ENCODE measurements at regions not wholly inside any gene's neighbourhood (a gene's known extent, or its start where the extent isn't known, plus 50 kb on each side); places are given as distances from the start of the nearest gene placed in this dataset.

GRCh38 chr14:71625891-71626701, 306.1 kb upstream of the RGS6 start:
- H3K27ac Mint-ChIP-seq = no peak overlapping the region
- no peaks in the 10 kb centered on the region for H3K27me3 Mint-ChIP-seq (ENCODE audit: low read depth)
- TF ChIP-seq TP53 (CRISPR knock-in tag; IDR thresholded peaks at IDR 0.05) (no peak), HMGA2 (CRISPR knock-in tag; IDR thresholded peaks at IDR 0.05) (no peak), FOXK1 (CRISPR knock-in tag; IDR thresholded peaks at IDR 0.05) (no peak), ZNF317 (CRISPR knock-in tag; IDR thresholded peaks at IDR 0.05; ENCODE audit: borderline replicate concordance, low read depth) (no peak), ELF4 (CRISPR knock-in tag; IDR thresholded peaks at IDR 0.05; ENCODE audit: low read depth) (no peak), GRHL2 (CRISPR knock-in tag; IDR thresholded peaks at IDR 0.05; ENCODE audit: insufficient replicate concordance, severe bottlenecking) (no peak), ZNF121 (CRISPR knock-in tag; IDR thresholded peaks at IDR 0.05) (no peak), ETV6 (CRISPR knock-in tag; IDR thresholded peaks at IDR 0.05) (no peak), ZBTB21 (CRISPR knock-in tag; IDR thresholded peaks at IDR 0.05; ENCODE audit: borderline replicate concordance) (no peak), E2F4 (CRISPR knock-in tag; IDR thresholded peaks at IDR 0.05; ENCODE audit: borderline replicate concordance, low read depth) (no peak), ATF3 (CRISPR knock-in tag; conservative IDR thresholded peaks at IDR 0.05) (no peak), CREM (CRISPR knock-in tag; IDR thresholded peaks at IDR 0.05) (no peak)
- TF ChIP-seq, protein P1, sequence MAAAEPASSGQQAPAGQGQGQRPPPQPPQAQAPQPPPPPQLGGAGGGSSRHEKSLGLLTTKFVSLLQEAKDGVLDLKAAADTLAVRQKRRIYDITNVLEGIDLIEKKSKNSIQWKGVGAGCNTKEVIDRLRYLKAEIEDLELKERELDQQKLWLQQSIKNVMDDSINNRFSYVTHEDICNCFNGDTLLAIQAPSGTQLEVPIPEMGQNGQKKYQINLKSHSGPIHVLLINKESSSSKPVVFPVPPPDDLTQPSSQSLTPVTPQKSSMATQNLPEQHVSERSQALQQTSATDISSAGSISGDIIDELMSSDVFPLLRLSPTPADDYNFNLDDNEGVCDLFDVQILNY (CRISPR knock-in tag; IDR thresholded peaks at IDR 0.05) = no peak
- TF ChIP-seq, protein P2, sequence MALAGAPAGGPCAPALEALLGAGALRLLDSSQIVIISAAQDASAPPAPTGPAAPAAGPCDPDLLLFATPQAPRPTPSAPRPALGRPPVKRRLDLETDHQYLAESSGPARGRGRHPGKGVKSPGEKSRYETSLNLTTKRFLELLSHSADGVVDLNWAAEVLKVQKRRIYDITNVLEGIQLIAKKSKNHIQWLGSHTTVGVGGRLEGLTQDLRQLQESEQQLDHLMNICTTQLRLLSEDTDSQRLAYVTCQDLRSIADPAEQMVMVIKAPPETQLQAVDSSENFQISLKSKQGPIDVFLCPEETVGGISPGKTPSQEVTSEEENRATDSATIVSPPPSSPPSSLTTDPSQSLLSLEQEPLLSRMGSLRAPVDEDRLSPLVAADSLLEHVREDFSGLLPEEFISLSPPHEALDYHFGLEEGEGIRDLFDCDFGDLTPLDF (CRISPR knock-in tag; IDR thresholded peaks at IDR 0.05) = no peak
- CTCF ChIA-PET = no interaction called here
- H3K4me3 Mint-ChIP-seq = no peak overlapping the region
- POLR2A ChIA-PET = interaction anchor here (0.5 kb wide), 1 partner anchor 816 kb away, joined by 3 read pairs; no protein-coding TSS in a partner anchor
- peaks cover 12% of the 10 kb centered on the region for H3K36me3 Mint-ChIP-seq
- no peak for DNase-seq (ENCODE audit: low spot score)
- peaks cover 5% of the 10 kb centered on the region for H3K4me1 Mint-ChIP-seq
- no peak for ATAC-seq
- peaks cover 3% of the 10 kb centered on the region for H3K9me3 Mint-ChIP-seq

- Mint-ChIP-seq H3K36me3 (peaks cover 15% of the 10 kb centered on the region), H3K4me3 (no peak overlapping the region), H3K9me3 (peaks cover 6% of the 10 kb centered on the region), H3K27me3 (ENCODE audit: low read depth) (no peaks in the 10 kb centered on the region), H3K27ac (no peak overlapping the region), H3K4me1 (peaks cover 10% of the 10 kb centered on the region)
- ATAC-seq (no peak), DNase-seq (ENCODE audit: low spot score) (no peak)
- ChIA-PET CTCF (interaction anchor here (1.7 kb wide), 1 partner anchor 319 kb away, joined by 3 read pairs; no protein-coding TSS in a partner anchor), POLR2A (no interaction called here)
- TF ChIP-seq MYBL2 (CRISPR knock-in tag; IDR thresholded peaks at IDR 0.05) (no peak), AFF4 (CRISPR knock-in tag; IDR thresholded peaks at IDR 0.05; ENCODE audit: borderline replicate concordance) (no peak), MXD4 (CRISPR knock-in tag; IDR thresholded peaks at IDR 0.05; ENCODE audit: borderline replicate concordance) (no peak), CDX4 (CRISPR knock-in tag; IDR thresholded peaks at IDR 0.05; ENCODE audit: borderline replicate concordance) (no peak), RELA (CRISPR knock-in tag; IDR thresholded peaks at IDR 0.05; ENCODE audit: borderline replicate concordance) (no peak), OVOL2 (CRISPR knock-in tag; IDR thresholded peaks at IDR 0.05; ENCODE audit: borderline replicate concordance) (no peak), FOXK1 (CRISPR knock-in tag; IDR thresholded peaks at IDR 0.05) (no peak), TEAD4 (CRISPR knock-in tag; IDR thresholded peaks at IDR 0.05) (no peak), ESRRA (CRISPR knock-in tag; IDR thresholded peaks at IDR 0.05; ENCODE audit: borderline replicate concordance) (no peak)
These were observed 303.8 kb upstream of the RGS6 start for GRCh38 chr14:71628433-71628832.

All from WTC11 (cell line).